Cardiac muscle cell (in vitro differentiated cells and primary cell): ENCODE measurements at regions not wholly inside any gene's neighbourhood (a gene's known extent, or its start where the extent isn't known, plus 50 kb on each side); places are given as distances from the start of the nearest gene placed in this dataset.

Source experiments
- DNase-seq, 2 donors: peaks; one replicate each; pipeline versions ENCODE4 v3.0.0 to v3.0.0-alpha.2; 2010 to 2017; ENCODE audit warnings: low read depth in 1 of 2, low spot score in 1 of 2
- H3K27ac ChIP-seq: fragments of 200-600 bp; sonication (generic); 2 replicates; pipeline ENCODE4 v1.5.1; 2016
- H3K27me3 ChIP-seq: fragments of 200-600 bp; sonication (generic); 2 replicates; pipeline ENCODE4 v1.6.0; 2016; ENCODE audit warnings: control low read depth
- H3K36me3 ChIP-seq: fragments of 200-600 bp; sonication (generic); 2 replicates; pipeline ENCODE4 v1.5.1; 2016; ENCODE audit warnings: control low read depth
- H3K4me1 ChIP-seq: fragments of 200-600 bp; sonication (generic); 2 replicates; pipeline ENCODE4 v1.8.1; 2017; ENCODE audit warnings: low read depth, mild to moderate bottlenecking, mixed run types
- H3K4me3 ChIP-seq: fragments of 200-600 bp; sonication (generic); 2 replicates; pipeline ENCODE4 v1.5.1; 2016; ENCODE audit warnings: mild to moderate bottlenecking
- H3K9me3 ChIP-seq: fragments of 200-600 bp; sonication (generic); 2 replicates; pipeline ENCODE4 v1.5.1; 2017; ENCODE audit warnings: low read depth, mild to moderate bottlenecking, control low read depth
- CTCF ChIP-seq: IDR thresholded peaks from 2 replicates; pipeline ENCODE4 v1.5.1; 2012; ENCODE audit warnings: low read depth, mild to moderate bottlenecking, low read length

- DNase-seq = no peak
- Histone ChIP-seq H3K27ac (no peak overlapping the region), H3K9me3 (no peaks in the 10 kb centered on the region), H3K36me3 (no peaks in the 10 kb centered on the region), H3K4me3 (no peak overlapping the region), H3K27me3 (no peaks in the 10 kb centered on the region), H3K4me1 (no peaks in the 10 kb centered on the region)
- no peak for TF ChIP-seq CTCF
Measured at GRCh38 chr2:224135881-224136280, 96.8 kb upstream of the SERPINE2 start.

GRCh38 chr2:224134003-224134734 lies 95.1 kb upstream of the SERPINE2 start:
- H3K36me3 ChIP-seq = no peaks in the 10 kb centered on the region
- H3K4me1 ChIP-seq = no peaks in the 10 kb centered on the region
- H3K4me3 ChIP-seq = no peak overlapping the region
- H3K27me3 ChIP-seq = no peaks in the 10 kb centered on the region
- H3K27ac ChIP-seq = no peak overlapping the region
- no peak for DNase-seq
- no peak for TF ChIP-seq CTCF
- no peaks in the 10 kb centered on the region for H3K9me3 ChIP-seq

- no peak for TF ChIP-seq CTCF
- Histone ChIP-seq H3K4me3 (no peak overlapping the region), H3K4me1 (no peaks in the 10 kb centered on the region), H3K27me3 (no peaks in the 10 kb centered on the region), H3K9me3 (no peaks in the 10 kb centered on the region), H3K36me3 (no peaks in the 10 kb centered on the region), H3K27ac (no peak overlapping the region)
- DNase-seq = no peak
Measured at GRCh38 chr2:224133387-224133786, 94.3 kb upstream of the SERPINE2 start.

- Histone ChIP-seq H3K27ac (no peak overlapping the region), H3K9me3 (no peaks in the 10 kb centered on the region), H3K27me3 (no peaks in the 10 kb centered on the region), H3K4me1 (no peaks in the 10 kb centered on the region), H3K36me3 (no peaks in the 10 kb centered on the region), H3K4me3 (no peak overlapping the region)
- no peak for TF ChIP-seq CTCF
- DNase-seq = peak; percentile 14 to 60
Measured at GRCh38 chr2:224127871-224128501, 88.9 kb upstream of the SERPINE2 start.

- Histone ChIP-seq H3K36me3 (no peaks in the 10 kb centered on the region), H3K4me3 (no peak overlapping the region), H3K27ac (no peak overlapping the region), H3K9me3 (no peaks in the 10 kb centered on the region), H3K27me3 (no peaks in the 10 kb centered on the region), H3K4me1 (no peaks in the 10 kb centered on the region)
- DNase-seq = no peak
- no peak for TF ChIP-seq CTCF
Measured at GRCh38 chr2:224126440-224126839, 87.4 kb upstream of the SERPINE2 start.
